GM18505 (cell line): ENCODE measurements at regions not wholly inside any gene's neighbourhood (a gene's known extent, or its start where the extent isn't known, plus 50 kb on each side); places are given as distances from the start of the nearest gene placed in this dataset.
"Not testable (repeated sequence)": the region's sequence is repeated elsewhere in the genome, so short reads cannot be mapped to it uniquely, and the experiment has no call there.

Experiments
- ATAC-seq: cut with Tn5 transposase; IDR thresholded peaks from one replicate; pipeline ENCODE4 v1.9.1; 2021; ENCODE audit not compliant: unreplicated experiment
- POLR2A ChIP-seq: IDR thresholded peaks from 4 replicates; pipeline ENCODE4 v1.6.1; 2011; ENCODE audit warnings: borderline replicate concordance; ENCODE audit not compliant: insufficient read depth, insufficient read length; ENCODE audit errors: extremely low read depth

GRCh38 chr1:47686731-47687630, 249.1 kb downstream of the FOXD2 start:
- no peak for TF ChIP-seq POLR2A
- ATAC-seq: no peak

GRCh38 chr1:47687631-47688460, 250.0 kb downstream of the FOXD2 start:
- no peak for TF ChIP-seq POLR2A
- no peak for ATAC-seq

- no peak for ATAC-seq
- TF ChIP-seq POLR2A: no peak
Measured at GRCh38 chr1:47688461-47689296, 250.8 kb downstream of the FOXD2 start.

GRCh38 chr1:47689894-47690293, 252.1 kb downstream of the FOXD2 start:
- TF ChIP-seq POLR2A: no peak
- ATAC-seq: no peak

- no peak for ATAC-seq
- TF ChIP-seq POLR2A: no peak
Measured at GRCh38 chr1:47690341-47691250, 252.8 kb downstream of the FOXD2 start.

- not testable (repeated sequence) for ATAC-seq
Measured at GRCh38 chr1:47691293-47691692, 253.4 kb downstream of the FOXD2 start.

GRCh38 chr1:47692196-47692595, 254.4 kb downstream of the FOXD2 start:
- TF ChIP-seq POLR2A: no peak
- ATAC-seq: no peak

- no peak for TF ChIP-seq POLR2A
- no peak for ATAC-seq
Measured at GRCh38 chr1:47693115-47693514, 255.3 kb downstream of the FOXD2 start.

- TF ChIP-seq POLR2A: no peak
- ATAC-seq: no peak
Measured at GRCh38 chr1:47694011-47694890, 256.4 kb downstream of the FOXD2 start.

- ATAC-seq: no peak
- TF ChIP-seq POLR2A: no peak
Measured at GRCh38 chr1:47696404-47696736, 258.5 kb downstream of the FOXD2 start.

- ATAC-seq: no peak
- no peak for TF ChIP-seq POLR2A
Measured at GRCh38 chr1:47696737-47697441, 259.0 kb downstream of the FOXD2 start.

GRCh38 chr1:47697616-47698335, 259.9 kb downstream of the FOXD2 start:
- TF ChIP-seq POLR2A: no peak
- no peak for ATAC-seq
